SH-SY5Y (cell line): ENCODE measurements at regions not wholly inside any gene's neighbourhood (a gene's known extent, or its start where the extent isn't known, plus 50 kb on each side); places are given as distances from the start of the nearest gene placed in this dataset.

Experiments
- GATA2 ChIP-seq: IDR thresholded peaks from 2 replicates; pipeline ENCODE4 v1.6.1; 2011; ENCODE audit warnings: mild to moderate bottlenecking, low read depth, low read length
- GATA3 ChIP-seq: IDR thresholded peaks from 2 replicates; pipeline ENCODE4 v1.6.1; 2011; ENCODE audit warnings: low read depth, mild to moderate bottlenecking, low read length, moderate library complexity

DNA sequence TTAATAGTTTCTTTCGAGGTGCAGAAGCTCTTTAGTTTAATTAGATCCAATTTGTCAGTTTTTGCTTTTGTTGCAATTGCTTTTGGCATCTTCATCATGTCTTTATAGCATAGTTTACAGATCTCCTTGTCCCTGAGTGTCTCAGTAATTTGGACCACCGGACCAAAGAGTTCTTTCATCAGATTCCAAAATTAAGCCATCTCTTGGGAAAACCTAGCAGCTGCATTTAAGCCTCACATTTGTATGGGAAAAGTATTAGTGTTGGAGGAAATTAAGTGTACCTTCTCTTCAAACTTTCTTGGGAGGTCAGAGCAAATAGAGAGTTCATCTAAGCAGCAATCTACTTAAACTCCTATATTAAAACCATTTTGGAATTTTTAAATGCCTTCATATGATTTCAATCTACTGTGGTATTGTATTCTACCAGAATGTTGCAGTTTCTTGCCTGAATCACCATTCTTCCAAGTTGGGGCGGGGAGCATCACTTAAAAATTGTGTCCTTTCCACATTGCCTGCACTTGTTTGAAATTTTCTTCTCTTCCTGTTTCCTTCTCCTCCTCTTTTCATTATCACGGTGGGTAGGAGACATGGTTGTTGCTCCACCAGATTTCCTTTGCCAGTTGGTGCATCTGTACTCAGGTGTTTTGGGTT lies 97.3 kb upstream of the DAB2 start:
- no peak for TF ChIP-seq GATA2
- TF ChIP-seq GATA3, result no peak

DNA sequence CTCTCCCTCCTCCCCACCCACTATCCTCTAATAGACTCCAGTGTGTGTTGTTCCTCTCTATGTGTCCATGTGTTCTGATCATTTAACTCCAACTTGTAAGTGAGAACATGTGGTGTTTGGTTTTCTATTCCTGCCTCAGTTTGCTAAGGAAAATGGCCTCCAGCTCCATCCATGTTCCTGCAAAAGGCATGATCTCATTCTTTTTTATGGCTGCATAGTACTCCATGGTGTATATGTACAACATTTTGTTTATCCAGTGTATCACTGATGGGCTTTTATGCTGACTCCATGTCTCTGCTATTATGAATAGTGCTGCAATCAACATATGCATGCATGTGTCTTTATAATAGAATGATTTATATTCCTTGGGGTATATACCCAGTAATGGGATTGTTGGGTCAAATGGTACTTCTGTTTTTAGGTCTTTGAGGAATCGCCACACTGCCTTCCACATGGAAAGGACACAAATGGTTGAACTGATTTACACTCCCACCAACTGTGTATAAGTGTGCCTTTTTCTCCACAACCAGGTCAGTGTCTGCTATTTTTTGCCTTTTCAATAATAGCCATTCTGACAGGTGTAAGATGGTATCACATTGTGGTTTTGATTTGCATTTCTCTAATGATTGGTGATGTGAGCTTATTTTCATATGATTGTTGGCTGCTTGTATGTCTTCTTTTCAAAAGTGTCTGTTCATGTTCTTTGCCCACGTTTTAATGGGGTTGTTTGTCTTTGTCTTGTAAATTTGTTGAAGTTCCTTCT lies 96.5 kb upstream of the DAB2 start:
- TF ChIP-seq GATA3 (no peak), GATA2 (no peak)

DNA sequence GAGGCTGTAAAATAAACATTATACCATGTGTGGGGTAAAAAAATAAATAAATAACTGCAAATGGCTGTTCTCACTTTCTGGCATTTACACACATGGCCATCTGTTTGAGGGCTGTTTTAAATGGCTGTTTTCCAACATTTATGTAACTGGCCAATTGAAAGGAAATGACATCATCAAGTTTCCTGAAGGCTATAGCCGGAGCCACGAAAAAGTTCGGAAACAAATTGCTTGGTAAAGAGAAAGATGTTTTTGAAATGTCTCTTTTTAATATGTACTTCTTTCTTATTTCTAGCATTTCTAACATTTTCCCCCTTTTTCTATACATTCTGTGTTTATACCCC lies 95.4 kb upstream of the DAB2 start:
- TF ChIP-seq GATA2, result no peak
- TF ChIP-seq GATA3, result no peak

DNA sequence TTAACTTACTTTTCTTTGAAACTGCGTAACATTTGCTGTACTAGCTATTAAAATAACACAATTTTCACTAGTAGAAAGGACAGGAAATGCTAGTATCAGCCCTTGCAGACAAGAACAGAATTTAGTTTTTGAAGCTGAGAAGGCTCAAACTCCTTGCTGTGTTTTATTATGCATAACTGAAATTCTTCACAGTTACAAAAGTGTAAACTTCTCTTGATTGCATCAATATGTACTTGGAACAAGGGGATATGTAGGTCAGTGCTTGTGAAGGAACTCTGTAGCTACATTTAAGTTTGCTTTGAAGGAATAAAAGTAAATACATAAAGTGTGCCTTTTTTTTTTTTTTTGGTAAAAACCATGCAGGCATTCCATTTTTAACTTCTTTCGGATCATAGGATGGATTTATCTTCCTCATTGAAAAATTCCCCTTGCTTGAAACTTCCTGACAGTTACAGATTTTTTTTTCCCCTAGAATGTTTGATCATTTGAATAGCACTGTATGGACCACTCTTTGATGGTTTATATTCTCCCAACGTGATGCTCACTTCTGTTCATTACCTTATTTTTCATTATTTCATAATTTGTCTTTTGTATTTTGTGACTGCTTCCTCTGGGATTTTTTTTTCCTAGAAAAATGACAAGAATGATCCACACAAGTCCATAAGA lies 94.9 kb upstream of the DAB2 start:
- no peak for TF ChIP-seq GATA2
- no peak for TF ChIP-seq GATA3

DNA sequence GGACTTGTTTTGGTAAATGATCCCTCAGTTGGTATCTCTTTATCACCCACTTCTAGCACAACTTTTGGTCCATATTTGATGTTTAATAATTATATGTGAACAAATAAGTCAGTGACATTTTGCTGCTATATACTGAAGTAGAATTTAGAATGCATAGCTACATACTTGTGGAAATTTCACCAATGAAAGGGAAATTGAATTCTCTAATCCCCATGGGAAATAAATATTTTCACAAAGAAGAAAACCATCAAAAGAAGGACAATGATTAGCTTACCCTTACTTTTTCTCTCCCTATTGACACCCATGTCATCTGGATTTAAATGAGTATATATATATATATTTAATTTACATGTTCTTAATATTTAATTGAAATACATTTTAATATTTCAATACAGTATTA lies 94.3 kb upstream of the DAB2 start:
- TF ChIP-seq GATA2 (no peak), GATA3 (no peak)

DNA sequence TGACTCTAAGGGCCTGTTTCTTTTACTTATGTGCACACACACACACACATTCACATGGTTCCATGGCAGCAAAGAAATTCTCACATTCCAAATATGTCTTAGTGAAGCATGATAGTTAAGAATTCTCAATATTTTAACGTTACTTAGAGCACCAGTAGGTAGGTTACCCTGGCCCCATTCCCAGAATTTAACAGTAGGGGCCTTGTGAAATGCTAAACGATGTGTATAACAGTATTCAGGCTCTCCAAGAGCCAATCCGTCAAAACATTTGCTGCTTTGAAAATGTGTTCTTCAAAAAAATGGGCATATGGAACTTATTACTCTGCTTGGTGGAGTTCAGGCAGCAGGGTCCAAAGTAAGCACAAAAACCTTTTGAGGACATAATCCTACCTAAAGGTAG lies 93.7 kb upstream of the DAB2 start:
- TF ChIP-seq GATA2 (no peak), GATA3 (no peak)

DNA sequence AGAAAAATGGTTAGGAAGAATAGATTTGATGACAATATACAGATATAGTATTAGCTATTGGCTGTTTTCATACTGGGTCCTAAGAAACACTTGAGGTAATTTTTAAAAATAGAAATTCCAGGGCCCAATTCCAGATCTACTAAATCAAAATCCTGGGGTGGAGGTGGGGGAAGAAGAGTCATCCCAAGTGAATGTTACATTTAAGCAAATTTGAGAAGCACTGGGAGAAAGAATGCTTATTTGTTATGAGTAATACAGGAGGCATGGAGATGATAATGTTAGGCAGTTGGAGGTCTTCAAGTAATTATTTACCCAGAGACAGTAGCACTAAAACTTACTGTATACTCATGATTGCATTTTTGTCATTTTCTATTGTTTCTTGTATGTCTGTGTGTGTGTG lies 93.0 kb upstream of the DAB2 start:
- no peak for TF ChIP-seq GATA3
- TF ChIP-seq GATA2, result no peak

DNA sequence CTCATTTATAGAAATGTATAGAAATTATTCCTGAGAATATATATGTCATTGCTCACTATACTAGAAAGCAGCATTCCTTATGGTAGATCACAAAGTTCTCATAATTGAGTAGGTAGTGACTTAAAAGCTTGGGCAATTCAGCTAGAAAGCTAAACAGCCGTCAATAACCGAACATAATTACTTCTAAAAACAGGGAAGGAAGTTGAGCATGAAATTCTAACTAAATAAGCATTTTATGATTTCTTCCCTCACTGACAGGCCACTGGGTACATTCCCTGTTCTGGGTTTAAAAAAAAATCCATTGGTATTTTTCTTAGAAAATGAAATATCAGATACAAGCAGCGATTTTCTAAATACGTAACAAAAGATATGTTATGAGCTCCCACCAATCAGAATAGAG lies 91.1 kb upstream of the DAB2 start:
- no peak for TF ChIP-seq GATA2
- no peak for TF ChIP-seq GATA3

DNA sequence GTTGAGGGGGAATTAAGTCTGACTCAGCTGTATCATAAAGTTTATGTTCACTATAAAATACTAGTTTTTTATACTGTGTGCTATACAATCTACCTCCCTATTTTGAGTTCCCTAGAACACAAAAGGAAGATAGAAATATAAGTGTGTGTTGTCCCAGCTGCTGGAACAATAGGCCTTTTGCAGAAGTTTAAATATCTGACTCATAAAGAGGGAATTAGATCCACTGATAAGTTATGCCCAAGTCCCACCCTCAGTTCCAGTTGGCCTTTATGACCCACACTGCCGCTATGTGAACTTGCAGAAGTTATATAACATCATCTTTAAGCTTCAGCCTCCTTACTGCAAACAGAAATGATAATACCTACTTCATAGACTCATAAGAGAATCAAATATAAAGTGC lies 88.5 kb upstream of the DAB2 start:
- TF ChIP-seq GATA3, result no peak
- no peak for TF ChIP-seq GATA2

DNA sequence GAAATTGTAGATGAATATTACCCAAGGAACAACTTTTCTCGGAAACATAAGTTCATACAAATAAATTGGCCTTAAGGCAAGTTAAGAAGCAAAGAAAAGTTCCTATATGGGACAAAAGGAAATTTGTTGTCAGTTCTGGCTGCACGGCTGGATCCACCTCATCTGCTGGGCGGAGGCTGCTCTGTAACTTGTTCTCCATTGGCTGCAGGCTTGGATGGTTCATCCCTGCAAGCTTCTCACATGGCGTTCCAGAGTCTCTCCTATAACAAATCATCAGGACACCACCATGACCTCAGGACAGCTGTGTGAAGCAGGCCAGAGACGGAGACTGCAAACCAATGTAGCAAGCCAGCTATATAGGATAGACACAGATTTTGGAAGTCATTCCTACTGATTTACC lies 81.4 kb upstream of the DAB2 start:
- TF ChIP-seq GATA2, result no peak
- TF ChIP-seq GATA3, result no peak

DNA sequence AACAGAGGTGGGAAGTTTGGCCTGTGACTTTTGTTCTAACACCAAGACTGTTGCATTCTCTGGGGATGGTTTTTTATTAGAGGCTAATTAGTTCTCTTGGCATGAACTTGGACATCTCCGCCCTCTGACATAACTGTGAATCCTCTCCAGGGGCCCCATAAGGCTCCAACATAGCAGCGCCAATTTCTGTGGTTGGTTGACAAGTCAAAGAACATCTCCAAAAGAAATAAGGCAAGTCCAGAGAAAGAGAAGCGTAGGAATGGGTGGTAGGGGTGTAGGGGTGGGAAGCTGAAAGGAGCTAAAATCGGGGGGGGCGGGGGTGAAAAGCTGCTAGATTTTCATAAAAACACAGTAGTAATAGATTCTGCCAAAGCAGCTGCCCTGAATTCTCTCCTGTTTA lies 81.0 kb upstream of the DAB2 start:
- TF ChIP-seq GATA2, result no peak
- TF ChIP-seq GATA3, result no peak

DNA sequence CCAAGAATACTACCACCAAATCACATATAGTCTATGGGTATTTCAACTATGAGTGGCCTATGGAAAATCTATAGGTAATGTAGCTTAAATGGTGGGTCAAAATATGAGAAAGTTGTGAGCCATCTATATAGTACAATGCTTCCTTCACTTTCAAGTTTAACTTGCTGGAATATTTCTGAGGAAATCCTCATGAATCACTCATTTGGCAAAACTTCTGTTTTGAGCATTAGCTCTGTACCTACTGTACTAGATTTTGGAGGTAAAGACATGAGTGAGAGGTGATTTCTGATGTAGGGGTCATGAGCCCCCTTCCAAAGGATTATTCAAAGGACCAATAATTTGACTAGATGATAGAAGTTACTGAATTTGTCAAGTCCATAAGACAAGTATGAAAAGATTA lies 80.6 kb upstream of the DAB2 start:
- TF ChIP-seq GATA2, result no peak
- no peak for TF ChIP-seq GATA3

DNA sequence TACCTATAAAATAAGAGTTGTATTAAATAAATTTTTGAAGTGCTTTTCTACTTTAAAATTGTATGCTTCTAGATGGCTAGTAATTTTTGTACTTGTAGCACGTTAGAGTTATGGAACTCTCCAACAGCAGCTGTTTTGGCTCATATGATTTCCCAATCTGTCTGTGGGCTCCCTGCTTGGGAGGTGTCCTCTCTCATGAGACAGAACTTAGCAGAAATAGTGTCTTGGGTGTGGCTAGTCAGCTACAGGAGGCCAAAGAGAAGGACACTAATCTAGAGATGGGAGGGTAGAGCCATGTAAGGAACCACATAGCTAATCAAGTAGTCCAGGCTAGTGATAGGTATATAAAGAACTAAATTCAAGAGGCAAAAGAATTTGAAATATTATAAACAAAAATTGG lies 78.4 kb upstream of the DAB2 start:
- TF ChIP-seq GATA2, result no peak
- TF ChIP-seq GATA3, result no peak

DNA sequence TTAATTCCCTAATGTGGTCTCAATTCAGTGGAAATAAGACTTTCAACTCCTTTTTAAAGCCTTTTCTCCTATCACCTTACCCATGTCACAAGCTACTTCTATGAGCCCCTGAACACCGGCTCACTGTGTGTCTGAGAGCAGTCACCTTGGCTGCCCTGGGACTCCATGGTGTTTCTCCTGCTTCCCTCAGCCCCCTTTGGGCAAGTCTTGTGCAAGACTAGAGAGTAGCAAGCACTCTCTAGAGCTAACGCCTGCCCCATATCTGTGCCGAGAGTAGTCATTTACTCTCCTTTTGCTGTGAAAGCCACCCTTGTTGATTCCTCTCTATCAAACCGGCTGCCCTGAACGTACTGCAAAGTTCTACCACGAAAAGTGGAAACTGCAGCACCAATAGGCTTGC lies 77.9 kb upstream of the DAB2 start:
- no peak for TF ChIP-seq GATA2
- no peak for TF ChIP-seq GATA3

DNA sequence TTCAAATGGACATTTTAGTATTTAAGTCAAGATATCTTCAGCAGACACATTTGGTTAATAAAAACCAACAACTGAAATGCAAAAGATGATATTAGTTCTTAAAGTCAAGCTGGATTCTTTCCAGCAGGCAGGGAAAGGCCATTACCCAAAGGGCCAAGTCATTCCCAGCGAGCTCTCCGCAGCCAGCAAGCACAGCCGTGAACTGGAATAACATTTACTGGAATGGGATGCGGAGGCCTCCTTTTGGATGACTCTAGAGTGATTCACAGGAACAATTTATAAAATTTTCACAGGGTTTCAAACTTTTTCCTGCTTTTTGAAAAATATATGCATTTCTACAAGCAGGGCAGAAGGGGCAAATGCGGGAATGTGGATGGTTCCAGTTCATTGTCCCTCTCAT lies 76.6 kb upstream of the DAB2 start:
- TF ChIP-seq GATA3 (no peak), GATA2 (no peak)
